NCI-H1694 (cell line): ENCODE measurements at regions not wholly inside any gene's neighbourhood (a gene's known extent, or its start where the extent isn't known, plus 50 kb on each side); places are given as distances from the start of the nearest gene placed in this dataset.

ENCODE experiments used
- DNase-seq: peaks from one replicate; lab custom pipeline; 2025; lab: John Stamatoyannopoulos, UW

DNA sequence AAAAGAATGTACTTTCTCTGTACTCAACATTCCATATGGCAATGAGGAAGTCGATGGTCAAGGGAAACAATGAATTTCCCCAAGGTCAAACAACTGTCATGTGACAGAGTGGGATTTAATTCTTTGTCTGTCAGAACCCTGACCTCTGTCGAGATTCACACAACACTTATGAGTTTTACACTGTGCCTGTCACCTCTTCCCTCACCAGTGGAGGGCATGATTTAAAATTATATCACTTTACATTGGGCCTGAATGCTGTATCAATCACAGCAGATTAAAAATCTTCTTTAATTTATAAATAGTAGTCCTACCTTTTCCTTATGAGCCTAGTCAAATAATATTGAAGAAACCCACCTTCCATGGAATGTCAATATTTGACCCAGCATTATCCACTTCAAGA is 276.7 kb downstream of the CDH10 start:
- DNase-seq: no peak

DNA sequence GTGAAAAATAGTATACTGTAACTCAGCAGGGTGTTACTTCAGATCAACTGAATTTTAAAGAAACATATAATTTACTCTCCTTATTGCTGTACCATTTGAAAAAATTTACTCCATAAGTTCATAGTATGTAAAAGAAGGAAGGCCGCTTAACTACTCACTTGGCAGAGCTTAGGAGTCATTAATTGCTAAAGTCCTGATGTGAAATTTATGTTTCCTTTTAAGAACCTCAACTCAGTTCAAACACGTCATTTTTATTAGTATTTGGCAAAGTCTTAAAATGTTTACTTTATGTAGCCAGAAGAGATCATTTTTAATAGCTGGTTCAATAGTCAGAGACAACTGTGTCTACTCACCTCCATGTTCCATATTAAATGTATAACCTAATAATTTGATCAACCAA is 268.6 kb downstream of the CDH10 start:
- DNase-seq: no peak

DNA sequence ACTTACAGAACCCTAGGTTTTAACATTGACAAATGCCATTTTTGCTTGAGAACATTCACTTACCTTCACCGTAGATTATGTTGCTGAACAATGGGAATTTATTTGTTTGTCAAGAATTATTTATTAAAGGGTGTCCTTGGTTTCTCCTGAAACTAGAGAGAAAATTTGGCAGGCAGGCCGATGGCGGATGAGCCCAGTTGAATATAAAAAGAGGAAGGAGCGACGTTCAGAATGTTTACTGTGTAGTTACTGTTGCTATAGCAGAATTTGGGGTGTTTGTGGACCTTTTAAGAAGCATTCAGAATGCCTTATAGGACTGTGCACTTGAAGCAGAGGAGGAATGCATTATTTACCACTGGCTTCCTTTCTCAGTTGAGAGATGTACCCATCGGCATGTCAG is 268.2 kb downstream of the CDH10 start:
- no peak for DNase-seq

DNA sequence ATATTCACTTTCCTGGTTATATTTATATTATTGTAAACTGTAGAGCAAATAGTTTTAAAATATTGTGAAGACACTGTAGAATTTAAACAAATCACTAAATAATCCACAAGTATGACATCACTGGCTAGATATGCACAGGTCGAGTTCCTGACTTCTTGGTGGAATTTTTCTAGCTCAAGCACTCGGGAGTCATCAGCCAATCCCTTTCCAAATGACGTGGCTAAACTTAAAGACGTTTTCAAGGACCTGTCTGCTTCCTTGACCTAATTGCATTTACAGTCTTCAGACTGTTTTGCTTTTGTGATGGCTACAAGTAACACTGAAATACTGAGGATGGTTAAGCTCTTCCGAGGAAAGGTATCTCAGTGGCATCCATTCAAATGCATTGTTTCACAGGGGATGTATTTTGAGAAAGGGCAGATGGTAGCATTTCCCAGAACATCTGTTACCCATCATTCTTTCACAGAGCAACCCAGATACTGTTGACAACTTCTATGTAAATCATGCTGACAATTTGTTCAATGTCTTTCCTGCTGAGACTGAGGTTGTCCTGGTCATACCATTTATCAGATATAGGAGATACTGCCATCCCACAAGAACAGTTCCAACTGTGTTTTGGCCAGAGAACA is 262.8 kb downstream of the CDH10 start:
- DNase-seq: peak; percentile 96

DNA sequence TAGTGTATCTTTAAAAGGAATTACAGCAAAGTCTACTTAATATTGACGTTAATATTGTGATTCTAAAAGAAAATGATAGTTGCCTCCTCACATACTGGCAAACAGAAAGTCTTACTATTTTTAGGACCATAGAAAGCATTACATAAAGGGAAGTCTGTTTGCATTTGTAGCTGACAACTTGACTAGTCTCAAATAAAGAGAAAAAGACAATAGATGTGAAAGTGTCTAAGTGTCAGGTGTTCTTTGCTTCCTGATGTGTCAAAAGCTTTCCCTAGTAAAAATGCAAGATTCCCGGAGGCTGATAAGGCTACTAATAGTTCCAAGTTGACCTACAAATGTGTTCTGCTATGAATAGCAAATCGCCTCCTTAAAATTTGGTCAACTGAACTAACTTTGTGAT is 259.7 kb downstream of the CDH10 start:
- DNase-seq: no peak

DNA sequence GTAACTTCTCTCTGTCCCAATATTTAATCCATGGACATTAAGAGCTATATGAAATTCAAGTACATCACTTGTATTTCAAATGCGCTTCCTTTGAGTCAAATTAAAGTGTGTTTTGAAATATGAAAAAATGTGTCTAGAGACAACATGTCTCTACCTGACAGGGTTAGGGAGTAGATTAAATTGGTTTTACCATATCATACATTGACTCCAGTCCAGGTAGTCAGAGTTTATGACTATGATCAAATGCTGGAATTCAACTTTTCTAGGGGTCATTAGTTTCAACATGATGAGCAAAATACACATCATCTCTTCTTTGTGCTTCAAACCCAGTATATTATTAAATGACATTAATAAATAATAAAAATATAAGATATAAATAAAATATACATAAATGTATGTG is 259.2 kb downstream of the CDH10 start:
- DNase-seq: no peak

DNA sequence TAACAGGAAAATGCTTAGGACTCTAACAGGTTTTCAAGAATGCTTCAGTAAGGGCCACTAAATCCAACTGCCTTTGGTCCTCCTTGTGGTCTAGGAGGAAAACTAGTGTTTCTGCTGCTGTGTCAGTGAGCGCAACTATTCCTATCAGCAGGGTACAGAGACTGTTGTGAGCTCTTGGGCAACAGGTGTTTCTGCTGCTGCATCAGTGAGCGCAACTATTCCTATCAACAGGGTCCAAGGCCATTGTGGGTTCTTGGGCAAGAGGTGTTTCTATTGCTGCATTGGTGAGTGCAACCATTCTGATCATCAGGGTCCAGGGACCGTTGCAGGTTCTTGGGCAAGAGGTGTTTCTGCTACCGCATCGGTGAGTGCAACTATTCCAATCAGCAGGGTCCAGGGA is 256.3 kb downstream of the CDH10 start:
- DNase-seq: no peak

DNA sequence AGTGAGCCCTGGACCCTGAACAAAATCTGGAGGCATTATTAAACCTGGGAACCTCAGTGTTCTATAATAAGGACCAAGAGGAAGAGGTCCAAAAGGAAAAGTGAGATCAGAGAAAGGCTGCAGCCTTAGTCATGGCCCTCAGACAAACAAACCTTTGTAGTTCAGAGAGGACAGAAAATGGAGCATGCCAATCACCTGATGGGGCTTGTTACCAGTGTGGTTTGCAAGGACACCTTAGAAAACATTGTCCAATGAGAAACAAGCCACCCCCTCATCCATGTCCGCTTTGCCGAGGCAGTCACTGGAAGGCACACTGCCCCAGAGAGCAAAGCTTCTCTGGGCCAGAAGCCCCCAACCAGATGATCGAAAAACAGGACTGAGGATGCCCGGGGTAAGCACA is 254.8 kb downstream of the CDH10 start:
- DNase-seq: no peak

DNA sequence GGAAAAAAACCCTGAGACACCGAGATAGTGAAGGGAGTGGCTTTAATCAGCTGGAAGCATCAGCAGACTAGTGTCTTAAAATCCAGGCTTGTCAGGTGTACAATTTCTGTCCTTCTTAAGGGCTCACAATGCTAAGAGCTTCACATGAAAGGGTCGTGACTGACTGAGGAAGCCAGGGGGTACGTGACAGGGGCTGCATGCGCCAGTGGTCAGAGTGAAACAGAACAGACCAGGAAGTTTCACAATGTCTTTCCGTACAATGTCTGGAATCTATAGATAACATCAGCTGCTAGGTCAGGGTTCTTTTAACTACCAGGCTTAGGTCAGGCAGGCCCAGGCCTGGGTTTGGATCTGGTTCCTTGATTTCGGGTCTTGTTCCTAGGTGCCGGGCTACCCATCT is 253.0 kb downstream of the CDH10 start:
- no peak for DNase-seq

DNA sequence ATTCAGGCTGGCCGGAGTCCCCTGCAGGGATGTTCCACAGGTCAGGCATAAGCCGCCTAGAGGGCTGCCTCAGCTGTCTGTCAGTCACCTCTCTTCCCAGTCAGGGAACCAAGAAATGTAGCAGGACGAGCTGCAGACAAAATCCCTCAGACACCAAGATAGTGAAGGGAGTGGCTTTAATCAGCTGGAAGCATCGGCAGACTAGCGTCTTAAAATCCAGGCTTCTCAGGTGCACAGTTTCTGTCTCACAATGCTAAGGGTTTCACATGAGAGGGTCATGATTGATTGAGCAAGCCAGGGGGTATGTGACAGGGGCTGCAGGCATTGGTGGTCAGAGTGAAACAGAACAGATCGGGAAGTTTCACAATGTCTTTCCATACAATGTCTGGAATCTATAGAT is 247.2 kb downstream of the CDH10 start:
- no peak for DNase-seq

DNA sequence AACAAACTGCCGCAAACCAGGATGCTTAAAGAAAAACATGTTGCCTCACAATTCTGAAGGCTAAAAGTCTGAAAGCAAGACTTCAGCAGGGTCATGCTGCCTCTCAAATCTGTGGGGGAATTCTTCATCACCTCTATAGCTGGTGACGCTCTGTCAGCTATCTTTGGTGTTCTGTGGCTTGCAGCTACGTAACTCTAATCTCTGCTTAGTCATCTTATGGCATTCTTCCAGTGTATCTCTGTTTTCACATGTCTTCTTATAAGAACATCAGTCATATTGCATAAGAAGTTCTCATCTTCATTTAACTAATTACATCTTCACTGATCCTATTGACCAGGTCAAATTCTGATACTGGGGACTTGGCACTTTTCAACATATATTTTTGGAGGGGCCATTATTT is 243.0 kb downstream of the CDH10 start:
- no peak for DNase-seq

DNA sequence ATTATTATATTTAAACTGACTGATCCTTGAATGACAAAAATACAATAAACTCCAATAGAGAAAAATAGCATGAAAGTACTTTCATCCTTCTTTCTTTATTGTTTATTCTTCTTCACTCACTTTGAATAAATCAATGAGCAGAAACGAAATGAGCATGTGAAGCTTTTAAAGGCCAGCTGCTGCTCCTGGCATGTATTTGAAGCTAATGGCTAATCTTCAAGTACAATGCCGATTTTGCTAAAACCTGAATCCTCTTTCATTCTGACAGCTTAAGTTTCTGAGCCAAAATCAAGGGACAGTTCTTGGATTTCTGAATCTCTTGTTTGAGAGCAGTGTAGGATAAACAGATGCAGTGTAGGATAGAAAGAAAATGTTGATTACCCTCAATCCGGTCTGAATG is 237.3 kb downstream of the CDH10 start:
- no peak for DNase-seq

DNA sequence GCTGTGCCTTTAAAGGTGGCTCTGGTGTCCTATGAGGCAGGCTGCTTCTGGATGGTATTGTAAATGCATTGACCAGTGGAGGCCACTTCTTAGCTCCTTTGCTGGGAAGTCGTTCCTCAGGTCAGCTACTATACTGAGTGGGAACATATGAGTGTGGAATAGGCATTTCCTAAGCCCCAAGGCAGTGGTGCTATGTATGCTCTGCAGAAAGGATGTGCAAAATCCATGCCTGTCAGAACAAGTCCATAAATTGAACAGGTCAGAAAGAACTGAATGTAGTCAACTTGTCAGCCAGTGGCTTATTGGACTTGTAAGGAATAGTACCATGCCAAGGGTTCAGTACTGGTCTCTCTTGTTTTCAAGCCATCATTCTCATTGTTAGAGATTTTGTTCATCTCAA is 216.4 kb downstream of the CDH10 start:
- no peak for DNase-seq

DNA sequence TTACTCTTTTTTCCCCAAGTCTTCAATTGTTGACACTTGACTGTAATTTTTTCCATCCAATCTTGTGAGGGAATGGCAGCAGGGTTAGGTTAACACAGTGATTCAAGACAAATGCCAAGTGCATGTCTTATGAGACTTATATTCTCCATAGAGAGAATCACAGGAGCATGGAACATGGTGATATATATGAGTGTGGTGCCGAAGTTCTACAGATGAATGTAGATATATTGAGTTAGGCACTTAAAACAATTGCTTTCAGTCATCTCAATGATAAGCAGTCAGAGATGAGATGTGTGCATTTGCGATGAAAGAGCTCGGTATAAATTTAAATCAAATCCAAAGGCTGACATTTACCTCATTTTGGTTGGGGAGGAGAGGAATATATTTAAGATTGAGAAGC is 211.2 kb downstream of the CDH10 start:
- no peak for DNase-seq
